Heart left ventricle (tissue), 13 donors: ENCODE measurements at regions not wholly inside any gene's neighbourhood (a gene's known extent, or its start where the extent isn't known, plus 50 kb on each side); places are given as distances from the start of the nearest gene placed in this dataset.

Experiments used
- CTCF ChIP-seq, 12 donors: fragments of 200-600 bp; sonication (generic) in 4 of 12; IDR thresholded peaks; one replicate each; pipeline versions ENCODE4 v1.5.0 to v1.8.0; 2018 to 2022; ENCODE audit warnings: antibody characterized with exemption in 12 of 12, mild to moderate bottlenecking in 5 of 12
- POLR2A ChIP-seq, 2 donors: fragments of 450-650 bp; IDR thresholded peaks; one replicate each; pipeline ENCODE4 v1.6.1; 2017; ENCODE audit warnings: antibody characterized with exemption in 2 of 2, mild to moderate bottlenecking in 2 of 2, moderate library complexity in 2 of 2
- donor health status: ischemic (EF 13 %, LVEDD 7.1; RV severe dilation, severe dysfunction).
- donor health status: DM: no; HTN: yes; CAD: no.
- donor health status: DM: no; HTN: no; CAD: no.
- donor health status: ischemic (EF 25% LVEDD 6.9; RV normal size, moderate dysfunction).
- donor health status: ischemic (EF 25% LVEDD 5.7; RV mildly dilated, moderate dysfunction).
- donor health status: ischemic (EF 35%, LVEDD 5.7; RV mildly dilated, moderate dysfunction).
- donor health status: nonischemic (EF 11% LVEDD 7.7; RV severe dilation, severe dysfunction).
- donor health status: DM: yes; HTN: yes; CAD: no.
- donor health status: PGD.
- donor health status: ischemic (EF 29% LVEDD 5.4; RV normal size, mild dysfunction).
- donor health status: nonischemic (EF 23%, LVEDD 6.1; RV moderate dilation, normal function).

- TF ChIP-seq CTCF (IDR thresholded peaks at IDR 0.05), result no peak
- TF ChIP-seq POLR2A (IDR thresholded peaks at IDR 0.05), result no peak
Observed at GRCh38 chr6:56756219-56756789, 113.6 kb upstream of the DST start.
